ENCODE measurements at regions not wholly inside any gene's neighbourhood (a gene's known extent, or its start where the extent isn't known, plus 50 kb on each side); places are given as distances from the start of the nearest gene placed in this dataset.

- no peak overlapping the region for H3K27ac Mint-ChIP-seq
- ATAC-seq: no peak
- no peak for TF ChIP-seq CTCF (IDR thresholded peaks at IDR 0.05)
Measured at GRCh38 chr2:200172944-200173581, 133.4 kb upstream of the SPATS2L start.

GRCh38 chr2:200173691-200174090, 132.8 kb upstream of the SPATS2L start:
- TF ChIP-seq CTCF (IDR thresholded peaks at IDR 0.05): no peak
- ChIA-PET CTCF (no interaction called here), POLR2A (no interaction called here)
- Mint-ChIP-seq H3K27ac (no peak overlapping the region), H3K27me3 (peaks cover 13% of the 10 kb centered on the region), H3K9me3 (no peaks in the 10 kb centered on the region), H3K4me1 (ENCODE audit: low read depth) (no peaks in the 10 kb centered on the region), H3K4me3 (no peak overlapping the region), H3K36me3 (ENCODE audit: low read depth) (no peaks in the 10 kb centered on the region)
- ATAC-seq (no peak), DNase-seq (no peak)
- intact Hi-C loops (cut with micrococcal nuclease): no loop called here

More at GRCh38 chr2:200172944-200173581, 133.4 kb upstream of the SPATS2L start:
- ChIA-PET POLR2A (no interaction called here), CTCF (no interaction called here)
- Mint-ChIP-seq H3K36me3 (ENCODE audit: low read depth) (no peaks in the 10 kb centered on the region), H3K27me3 (peaks cover 13% of the 10 kb centered on the region), H3K4me3 (no peak overlapping the region), H3K4me1 (ENCODE audit: low read depth) (no peaks in the 10 kb centered on the region), H3K9me3 (no peaks in the 10 kb centered on the region)
- intact Hi-C loops (cut with micrococcal nuclease): no loop called here
- DNase-seq: no peak

GRCh38 chr2:200174433-200175216, 131.9 kb upstream of the SPATS2L start:
- intact Hi-C loops (cut with micrococcal nuclease): no loop called here
- CTCF ChIA-PET: interaction anchor here (0.6 kb wide), 1 partner anchor 429 kb away, joined by 3 read pairs; no protein-coding TSS in a partner anchor
- Mint-ChIP-seq H3K4me3 (no peak overlapping the region), H3K4me1 (ENCODE audit: low read depth) (no peaks in the 10 kb centered on the region), H3K36me3 (ENCODE audit: low read depth) (no peaks in the 10 kb centered on the region), H3K9me3 (no peaks in the 10 kb centered on the region), H3K27ac (no peak overlapping the region), H3K27me3 (peaks cover 13% of the 10 kb centered on the region)
- DNase-seq: no peak
- TF ChIP-seq CTCF (IDR thresholded peaks at IDR 0.05): no peak
- no peak for ATAC-seq
- POLR2A ChIA-PET: no interaction called here

GRCh38 chr2:200177971-200178911, 128.3 kb upstream of the SPATS2L start:
- Mint-ChIP-seq H3K9me3 (no peaks in the 10 kb centered on the region), H3K4me1 (ENCODE audit: low read depth) (no peaks in the 10 kb centered on the region), H3K36me3 (ENCODE audit: low read depth) (no peaks in the 10 kb centered on the region), H3K27ac (no peak overlapping the region), H3K4me3 (no peak overlapping the region), H3K27me3 (peaks cover 8% of the 10 kb centered on the region)
- intact Hi-C loops (cut with micrococcal nuclease): no loop called here
- TF ChIP-seq CTCF (IDR thresholded peaks at IDR 0.05): no peak
- DNase-seq (no peak), ATAC-seq (no peak)
- CTCF ChIA-PET: no interaction called here
- POLR2A ChIA-PET: interaction anchor here (0.5 kb wide), 1 partner anchor 163 kb away, joined by 3 read pairs; no protein-coding TSS in a partner anchor

All from activated CD8-positive, alpha-beta T cell treated with anti-CD3 and anti-CD28 coated beads for 36 hours (primary cell).